GM19238 (cell line): ENCODE measurements at regions not wholly inside any gene's neighbourhood (a gene's known extent, or its start where the extent isn't known, plus 50 kb on each side); places are given as distances from the start of the nearest gene placed in this dataset.
"Not testable (repeated sequence)": the region's sequence is repeated elsewhere in the genome, so short reads cannot be mapped to it uniquely, and the experiment has no call there.

Experiments
- DNase-seq: peaks from one replicate; pipeline ENCODE4 v3.0.0; 2011; ENCODE audit warnings: low spot score; ENCODE audit not compliant: insufficient read length

GRCh38 chr1:38787041-38787440, 72.5 kb downstream of the RRAGC start:
- no peak for DNase-seq

GRCh38 chr1:38786040-38786436, 73.5 kb downstream of the RRAGC start:
- DNase-seq: no peak

GRCh38 chr1:38785285-38786039, 74.1 kb downstream of the RRAGC start:
- DNase-seq: no peak

GRCh38 chr1:38784452-38785284, 74.9 kb downstream of the RRAGC start:
- DNase-seq: no peak

GRCh38 chr1:38783640-38784229, 75.8 kb downstream of the RRAGC start:
- peak; percentile 22 for DNase-seq

GRCh38 chr1:38781872-38782617, 77.5 kb downstream of the RRAGC start:
- DNase-seq: no peak

GRCh38 chr1:38780133-38780532, 79.4 kb downstream of the RRAGC start:
- no peak for DNase-seq

GRCh38 chr1:38779491-38779890, 80.1 kb downstream of the RRAGC start:
- no peak for DNase-seq

- DNase-seq: no peak
Observed at GRCh38 chr1:38778521-38778920, 81.1 kb downstream of the RRAGC start.

- DNase-seq: no peak
Observed at GRCh38 chr1:38778051-38778450, 81.5 kb downstream of the RRAGC start.

GRCh38 chr1:38777464-38777957, 82.1 kb downstream of the RRAGC start:
- DNase-seq: no peak

GRCh38 chr1:38776466-38777065, 83.0 kb downstream of the RRAGC start:
- DNase-seq: no peak

- no peak for DNase-seq
Observed at GRCh38 chr1:38775175-38775845, 84.3 kb downstream of the RRAGC start.

- DNase-seq: no peak
Observed at GRCh38 chr1:38773483-38773882, 86.1 kb downstream of the RRAGC start.

GRCh38 chr1:38772953-38773352, 86.6 kb downstream of the RRAGC start:
- DNase-seq: no peak

GRCh38 chr1:38772026-38772425, 87.5 kb downstream of the RRAGC start:
- no peak for DNase-seq

GRCh38 chr1:38770516-38771173, 88.9 kb downstream of the RRAGC start:
- not testable (repeated sequence) for DNase-seq

- no peak for DNase-seq
Observed at GRCh38 chr1:38766125-38766524, 93.4 kb downstream of the RRAGC start.

GRCh38 chr1:38763121-38763520, 96.5 kb downstream of the RRAGC start:
- DNase-seq: no peak

GRCh38 chr1:38760562-38760961, 99.0 kb downstream of the RRAGC start:
- no peak for DNase-seq
